ENCODE measurements at regions not wholly inside any gene's neighbourhood (a gene's known extent, or its start where the extent isn't known, plus 50 kb on each side); places are given as distances from the start of the nearest gene placed in this dataset.

DNA sequence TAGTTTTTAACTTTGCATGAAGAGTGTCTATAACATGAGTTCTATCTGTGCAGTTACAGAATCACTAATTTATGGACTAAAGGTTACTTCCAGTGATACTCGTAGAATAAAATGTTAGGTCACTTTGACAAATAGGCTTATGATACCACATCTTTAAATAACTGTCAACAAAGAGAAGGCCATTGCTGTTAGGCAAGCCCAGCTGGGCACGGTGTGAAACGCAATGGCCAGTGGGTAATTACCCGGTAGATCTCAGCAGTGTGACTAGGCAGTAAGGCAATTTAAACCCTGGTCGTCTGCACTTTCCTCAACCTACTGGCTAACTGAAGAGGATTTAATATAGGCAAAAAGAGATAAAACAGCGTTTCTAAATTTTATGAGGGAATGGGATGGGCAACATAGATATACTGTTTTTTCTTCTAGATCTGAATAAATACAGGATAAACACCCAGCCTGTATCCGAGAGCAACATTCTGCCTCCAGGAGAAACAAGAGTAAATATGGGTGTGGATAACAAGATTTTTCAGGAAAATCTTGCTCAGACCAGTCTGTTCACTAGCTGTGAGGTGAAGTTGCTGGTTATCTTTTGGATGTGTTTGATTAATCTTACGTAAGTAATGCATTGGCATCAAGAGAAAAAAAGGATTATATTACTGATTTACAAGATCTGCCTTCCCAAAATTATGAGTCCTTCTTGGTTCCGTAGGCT, 631.3 kb downstream of the EFNB2 start:
- TF ChIP-seq, protein P1, sequence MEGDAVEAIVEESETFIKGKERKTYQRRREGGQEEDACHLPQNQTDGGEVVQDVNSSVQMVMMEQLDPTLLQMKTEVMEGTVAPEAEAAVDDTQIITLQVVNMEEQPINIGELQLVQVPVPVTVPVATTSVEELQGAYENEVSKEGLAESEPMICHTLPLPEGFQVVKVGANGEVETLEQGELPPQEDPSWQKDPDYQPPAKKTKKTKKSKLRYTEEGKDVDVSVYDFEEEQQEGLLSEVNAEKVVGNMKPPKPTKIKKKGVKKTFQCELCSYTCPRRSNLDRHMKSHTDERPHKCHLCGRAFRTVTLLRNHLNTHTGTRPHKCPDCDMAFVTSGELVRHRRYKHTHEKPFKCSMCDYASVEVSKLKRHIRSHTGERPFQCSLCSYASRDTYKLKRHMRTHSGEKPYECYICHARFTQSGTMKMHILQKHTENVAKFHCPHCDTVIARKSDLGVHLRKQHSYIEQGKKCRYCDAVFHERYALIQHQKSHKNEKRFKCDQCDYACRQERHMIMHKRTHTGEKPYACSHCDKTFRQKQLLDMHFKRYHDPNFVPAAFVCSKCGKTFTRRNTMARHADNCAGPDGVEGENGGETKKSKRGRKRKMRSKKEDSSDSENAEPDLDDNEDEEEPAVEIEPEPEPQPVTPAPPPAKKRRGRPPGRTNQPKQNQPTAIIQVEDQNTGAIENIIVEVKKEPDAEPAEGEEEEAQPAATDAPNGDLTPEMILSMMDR (IDR thresholded peaks at IDR 0.05), result no peak
- no peak for TF ChIP-seq EP300 (IDR thresholded peaks at IDR 0.05)

Data from gastroesophageal sphincter (tissue), 3 donors.